GM23248 (cell line): ENCODE measurements at regions not wholly inside any gene's neighbourhood (a gene's known extent, or its start where the extent isn't known, plus 50 kb on each side); places are given as distances from the start of the nearest gene placed in this dataset.
A peak's percentile ranks its signal among the peaks of the same experiment; 100 is the strongest.

Experiments
- DNase-seq: peaks from one replicate; pipeline ENCODE4 v3.0.0-alpha.2; 2015
- H2AFZ ChIP-seq: fragments of 200-600 bp; sonication (generic); 2 replicates; pipeline ENCODE4 v1.6.1; 2016; ENCODE audit warnings: antibody characterized with exemption
- H3F3A ChIP-seq: fragments of 200-600 bp; sonication (generic); 2 replicates; pipeline ENCODE4 v1.6.1; 2016; ENCODE audit warnings: mild to moderate bottlenecking, antibody characterized with exemption, mixed run types; ENCODE audit not compliant: insufficient read depth
- H3K27ac ChIP-seq: fragments of 200-600 bp; sonication (generic); 2 replicates; pipeline ENCODE4 v1.5.1; 2016; ENCODE audit warnings: mild to moderate bottlenecking
- H3K27me3 ChIP-seq: fragments of 200-600 bp; sonication (generic); replicated peaks from 2 replicates; pipeline ENCODE4 v1.6.1; 2016; ENCODE audit warnings: mild to moderate bottlenecking; ENCODE audit not compliant: insufficient read depth
- H3K36me3 ChIP-seq: fragments of 200-600 bp; sonication (generic); 2 replicates; pipeline ENCODE4 v1.6.1; 2016; ENCODE audit warnings: low read depth, mild to moderate bottlenecking
- H3K4me1 ChIP-seq: fragments of 200-600 bp; sonication (generic); 2 replicates; pipeline ENCODE4 v1.6.1; 2016; ENCODE audit warnings: mild to moderate bottlenecking; ENCODE audit not compliant: insufficient read depth
- H3K4me2 ChIP-seq: fragments of 200-600 bp; sonication (generic); one replicate; pipeline ENCODE4 v1.6.1; 2016; ENCODE audit warnings: mild to moderate bottlenecking; ENCODE audit not compliant: unreplicated experiment
- H3K4me3 ChIP-seq: fragments of 200-600 bp; sonication (generic); 2 replicates; pipeline ENCODE4 v1.5.1; 2016; ENCODE audit warnings: mild to moderate bottlenecking
- H3K79me2 ChIP-seq: fragments of 200-600 bp; sonication (generic); 2 replicates; pipeline ENCODE4 v1.6.1; 2016; ENCODE audit warnings: mild to moderate bottlenecking; ENCODE audit not compliant: insufficient read depth
- H3K9ac ChIP-seq: fragments of 200-600 bp; sonication (generic); 2 replicates; pipeline ENCODE4 v1.6.1; 2016; ENCODE audit warnings: mild to moderate bottlenecking
- H3K9me2 ChIP-seq: fragments of 200-600 bp; sonication (generic); 2 replicates; pipeline ENCODE4 v1.6.1; 2016; ENCODE audit warnings: mixed run types, mild to moderate bottlenecking, moderate library complexity; ENCODE audit not compliant: insufficient read depth
- H3K9me3 ChIP-seq: fragments of 200-600 bp; sonication (generic); one replicate; pipeline ENCODE4 v1.6.1; 2017; ENCODE audit warnings: low read depth
- H4K20me1 ChIP-seq: fragments of 200-600 bp; sonication (generic); 2 replicates; pipeline ENCODE4 v1.6.0; 2016; ENCODE audit not compliant: insufficient read depth
- EZH2 ChIP-seq: fragments of 200-600 bp; sonication (generic); IDR thresholded peaks from 2 replicates; pipeline ENCODE4 v1.6.1; 2018; ENCODE audit warnings: antibody characterized with exemption, mild to moderate bottlenecking; ENCODE audit not compliant: insufficient read depth, poor library complexity, severe bottlenecking
- EZH2phosphoT487 ChIP-seq: fragments of 200-600 bp; sonication (generic); IDR thresholded peaks from 2 replicates; pipeline ENCODE4 v1.6.1; 2018; ENCODE audit warnings: antibody characterized with exemption, moderate library complexity, mild to moderate bottlenecking, low read depth; ENCODE audit not compliant: insufficient read depth
- WGBS, 2 experiments: methylation state at CpG; one replicate each; pipeline ENCODE4 v1.1.6; 2015 to 2017; ENCODE audit warnings: low lambda C conversion rate in 2 of 2, low coverage in 1 of 2; ENCODE audit errors: missing lambda C conversion rate in 2 of 2; 5-methylcytosine and 5-hydroxymethylcytosine counted together
- in situ Hi-C: fragments of 300-500 bp; cut with MboI; formaldehyde crosslinking; loops from 2 replicates; pipeline ENCODE4 v1.15.0; 2020

- H3K4me1 ChIP-seq: peaks cover 26% of the 10 kb centered on the region
- no peak overlapping the region for H3K9ac ChIP-seq
- in situ Hi-C loops: loop anchor here (25.0 kb wide), 1 partner anchor 339 kb away; no protein-coding TSS in a partner anchor
- H3K27me3 ChIP-seq: no peaks in the 10 kb centered on the region
- H3F3A ChIP-seq: peaks cover 12% of the 10 kb centered on the region
- H3K4me2 ChIP-seq: no peak overlapping the region
- no peak overlapping the region for H3K4me3 ChIP-seq
- no peak for TF ChIP-seq EZH2phosphoT487
- TF ChIP-seq EZH2: no peak
- H3K79me2 ChIP-seq: no peaks in the 10 kb centered on the region
- WGBS, 2 experiments: 12 to 24% methylated on average over 2 of the region's 2 CpGs
- H3K27ac ChIP-seq: no peak overlapping the region
- H2AFZ ChIP-seq: no peak overlapping the region
- H3K36me3 ChIP-seq: no peaks in the 10 kb centered on the region
- no peaks in the 10 kb centered on the region for H3K9me2 ChIP-seq
- peak; percentile 6 for DNase-seq
- no peaks in the 10 kb centered on the region for H3K9me3 ChIP-seq
- H4K20me1 ChIP-seq: no peaks in the 10 kb centered on the region
These were observed 1521.3 kb upstream of the ACVR2A start for GRCh38 chr2:146323564-146323963.

DNA sequence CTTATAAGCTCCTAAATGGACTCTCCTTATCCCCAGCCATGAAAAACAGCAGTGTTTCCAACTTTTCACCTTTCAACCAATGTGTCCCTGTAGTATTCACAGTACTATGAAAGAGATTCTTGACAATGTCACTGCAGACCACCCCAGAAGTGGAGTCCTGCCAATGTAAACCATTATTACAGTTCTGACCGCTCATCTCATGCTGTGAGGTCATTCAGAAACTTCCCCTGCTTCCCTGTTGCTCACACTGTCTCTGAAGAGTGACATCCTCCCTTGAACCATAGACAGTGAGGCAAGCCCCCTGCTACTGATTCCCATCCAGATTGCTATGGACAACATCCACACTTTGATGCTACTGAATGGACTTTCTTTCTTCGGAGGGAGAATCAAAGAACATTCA lies 1523.7 kb upstream of the ACVR2A start:
- 81 to 87% methylated on average over 2 of the region's 2 CpGs for WGBS, 2 experiments
- Histone ChIP-seq H3K9me3 (no peaks in the 10 kb centered on the region), H3K9me2 (no peaks in the 10 kb centered on the region), H3K27me3 (no peaks in the 10 kb centered on the region), H3F3A (peaks cover 27% of the 10 kb centered on the region), H3K4me2 (no peak overlapping the region), H4K20me1 (no peaks in the 10 kb centered on the region), H3K4me1 (peaks cover 41% of the 10 kb centered on the region), H3K36me3 (no peaks in the 10 kb centered on the region), H3K4me3 (no peak overlapping the region), H3K27ac (no peak overlapping the region), H3K79me2 (no peaks in the 10 kb centered on the region), H3K9ac (no peak overlapping the region), H2AFZ (no peak overlapping the region)
- TF ChIP-seq EZH2phosphoT487 (no peak), EZH2 (no peak)
- no peak for DNase-seq
- in situ Hi-C loops: loop anchor here (25.0 kb wide), 1 partner anchor 341 kb away; no protein-coding TSS in a partner anchor

GRCh38 chr2:146317959-146318358 lies 1526.9 kb upstream of the ACVR2A start:
- Histone ChIP-seq H4K20me1 (no peaks in the 10 kb centered on the region), H3K4me1 (peaks cover 23% of the 10 kb centered on the region), H3K9me2 (no peaks in the 10 kb centered on the region), H3K27ac (peak overlapping the region; percentile 80), H2AFZ (peak overlapping the region; percentile 49), H3F3A (peaks cover 21% of the 10 kb centered on the region), H3K4me3 (no peak overlapping the region), H3K4me2 (peak overlapping the region; percentile 36), H3K9me3 (no peaks in the 10 kb centered on the region), H3K36me3 (no peaks in the 10 kb centered on the region), H3K79me2 (no peaks in the 10 kb centered on the region), H3K9ac (peak overlapping the region; percentile 43; the same call in 1 of the 2 replicates), H3K27me3 (no peaks in the 10 kb centered on the region)
- TF ChIP-seq EZH2 (no peak), EZH2phosphoT487 (no peak)
- peak; percentile 90 for DNase-seq
- in situ Hi-C loops: loop anchor here (25.0 kb wide), 1 partner anchor 344 kb away; no protein-coding TSS in a partner anchor
- 0 to 1% methylated on average over 2 of the region's 2 CpGs for WGBS, 2 experiments

GRCh38 chr2:146312899-146313298 lies 1531.9 kb upstream of the ACVR2A start:
- no peaks in the 10 kb centered on the region for H3K36me3 ChIP-seq
- H3K9me3 ChIP-seq: no peaks in the 10 kb centered on the region
- TF ChIP-seq EZH2phosphoT487: no peak
- no peak for TF ChIP-seq EZH2
- peak; percentile 58 for DNase-seq
- peaks cover 23% of the 10 kb centered on the region for H3K4me1 ChIP-seq
- H3K27me3 ChIP-seq: no peaks in the 10 kb centered on the region
- 1 to 5% methylated on average over 2 of the region's 2 CpGs for WGBS, 2 experiments
- no peak overlapping the region for H3K27ac ChIP-seq
- H3K9ac ChIP-seq: 0 out of 2 replicates have a peak overlapping the region, but pooled peaks have one; percentile 8
- no peaks in the 10 kb centered on the region for H3K79me2 ChIP-seq
- H3K9me2 ChIP-seq: no peaks in the 10 kb centered on the region
- peak overlapping the region; percentile 50 for H3K4me2 ChIP-seq
- peak overlapping the region; percentile 68 for H2AFZ ChIP-seq
- H3F3A ChIP-seq: peaks cover 9% of the 10 kb centered on the region
- no peak overlapping the region for H3K4me3 ChIP-seq
- in situ Hi-C loops: loop anchor here (25.0 kb wide), 1 partner anchor 349 kb away; no protein-coding TSS in a partner anchor
- no peaks in the 10 kb centered on the region for H4K20me1 ChIP-seq
